ENCODE measurements at regions not wholly inside any gene's neighbourhood (a gene's known extent, or its start where the extent isn't known, plus 50 kb on each side); places are given as distances from the start of the nearest gene placed in this dataset.
"Not testable (repeated sequence)": the region's sequence is repeated elsewhere in the genome, so short reads cannot be mapped to it uniquely, and the experiment has no call there.

DNA sequence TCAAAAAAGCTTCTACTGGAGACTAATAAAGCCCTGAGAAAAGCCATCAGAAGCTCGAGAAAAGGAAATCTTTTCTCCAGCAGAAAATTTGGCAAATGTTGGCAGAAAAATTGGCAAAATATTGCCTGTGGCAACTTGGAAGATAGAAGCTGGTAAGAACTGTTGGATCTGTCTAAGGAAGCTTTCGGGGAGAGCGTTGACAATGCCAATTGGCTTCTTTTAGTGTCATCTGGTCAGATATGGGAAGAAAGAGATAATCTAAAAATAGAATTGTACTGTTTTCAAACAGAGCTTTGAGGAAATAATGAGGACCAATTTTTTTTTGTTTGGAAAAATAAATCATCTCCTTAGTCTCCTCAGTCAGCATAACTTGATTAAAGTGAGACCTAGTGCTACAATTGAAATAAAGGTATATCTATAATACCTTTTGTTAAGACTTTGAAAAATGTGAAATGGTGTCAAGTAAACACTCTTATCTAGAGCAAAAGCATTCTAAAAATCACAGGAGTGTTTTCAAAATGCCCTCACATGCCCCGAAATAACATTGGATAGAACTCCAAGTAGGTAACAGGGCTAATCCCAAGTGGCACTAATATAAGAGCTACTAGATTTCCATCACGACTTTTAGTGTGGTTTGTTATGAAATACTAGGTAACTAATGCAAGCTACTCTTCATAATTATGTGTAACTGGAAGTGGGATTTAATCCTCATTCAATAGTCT, 882.2 kb upstream of the B3GALT2 start:
- no peak for DNase-seq
- intact Hi-C loops (cut with DNase I) = loop anchor here (5.0 kb wide), 2 partner anchors 106 to 881 kb away; partner anchors contain the start of gene B3GALT2
- ATAC-seq (ENCODE audit: poor library complexity) = peak; percentile 75

DNA sequence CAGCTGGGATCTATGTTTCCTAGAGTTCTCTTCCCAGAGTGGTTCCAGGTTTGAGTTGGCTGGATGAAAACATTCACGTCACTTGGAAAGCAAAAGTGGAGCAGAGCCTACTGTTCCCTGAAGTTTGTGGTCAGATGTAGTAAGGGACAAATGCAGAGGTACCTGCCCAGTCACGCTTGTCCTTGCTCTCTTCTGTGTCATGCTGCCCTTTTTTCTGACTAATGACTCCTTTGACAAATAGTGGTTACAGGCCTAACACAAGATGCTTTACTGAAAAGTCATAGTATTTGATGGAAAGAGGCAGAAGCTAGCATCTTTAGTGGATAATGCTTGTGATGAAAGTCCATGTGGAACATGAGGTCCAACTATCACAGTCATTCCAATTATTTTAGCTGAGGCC, 881.4 kb upstream of the B3GALT2 start:
- ATAC-seq (ENCODE audit: poor library complexity) (peak; percentile 37), DNase-seq (no peak)
- intact Hi-C loops (cut with DNase I) = loop anchor here (5.0 kb wide), 2 partner anchors 105 to 880 kb away; partner anchors contain the start of gene B3GALT2

- intact Hi-C loops (cut with DNase I) = no loop called here
- peak; percentile 73 for ATAC-seq (ENCODE audit: poor library complexity)
- no peak for DNase-seq
These were observed 876.5 kb upstream of the B3GALT2 start for GRCh38 chr1:194062962-194063361.

DNA sequence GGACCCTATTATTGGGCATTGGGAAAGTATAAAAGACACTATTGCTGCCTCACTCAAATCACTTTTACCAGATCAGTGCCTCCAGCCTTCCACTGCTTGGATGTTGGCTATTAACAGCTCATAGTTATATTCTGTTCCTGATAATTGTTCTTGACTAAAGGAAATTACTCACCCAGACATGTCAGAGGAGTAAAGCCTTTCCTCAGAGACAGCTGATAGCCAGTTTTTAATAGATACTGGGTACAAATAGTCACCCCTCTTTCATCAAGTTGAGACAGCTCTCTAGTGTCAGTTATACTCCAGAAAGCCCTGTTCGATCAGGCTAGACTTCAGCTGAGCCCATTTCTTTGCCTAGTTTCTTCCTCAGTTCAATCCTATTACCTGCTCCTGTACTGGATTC, 876.1 kb upstream of the B3GALT2 start:
- intact Hi-C loops (cut with DNase I) = no loop called here
- DNase-seq (no peak), ATAC-seq (ENCODE audit: poor library complexity) (peak; percentile 61)

DNA sequence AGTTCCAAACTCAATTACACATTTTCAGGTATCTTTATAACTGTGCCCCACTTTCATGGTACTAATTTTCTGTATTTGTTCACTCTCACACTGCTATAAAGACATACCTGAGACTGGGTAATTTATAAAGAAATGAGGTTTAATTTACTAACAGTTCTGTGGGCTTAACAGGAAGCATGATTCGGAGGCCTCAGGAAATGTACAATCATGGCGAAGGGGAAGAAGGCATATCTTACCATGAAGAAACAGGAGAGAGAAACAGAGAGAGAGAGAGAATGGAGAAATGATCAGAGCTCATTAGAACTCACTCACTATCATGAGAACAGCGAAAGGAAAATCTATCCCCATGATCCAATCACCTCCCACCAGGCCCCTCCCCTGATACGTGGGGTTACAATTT, 874.1 kb upstream of the B3GALT2 start:
- ATAC-seq (ENCODE audit: poor library complexity) (no peak), DNase-seq (no peak)
- intact Hi-C loops (cut with DNase I) = no loop called here

GRCh38 chr1:194058268-194058667, 871.9 kb upstream of the B3GALT2 start:
- intact Hi-C loops (cut with DNase I); ATAC-seq (ENCODE audit: poor library complexity); DNase-seq: not testable (repeated sequence)

DNA sequence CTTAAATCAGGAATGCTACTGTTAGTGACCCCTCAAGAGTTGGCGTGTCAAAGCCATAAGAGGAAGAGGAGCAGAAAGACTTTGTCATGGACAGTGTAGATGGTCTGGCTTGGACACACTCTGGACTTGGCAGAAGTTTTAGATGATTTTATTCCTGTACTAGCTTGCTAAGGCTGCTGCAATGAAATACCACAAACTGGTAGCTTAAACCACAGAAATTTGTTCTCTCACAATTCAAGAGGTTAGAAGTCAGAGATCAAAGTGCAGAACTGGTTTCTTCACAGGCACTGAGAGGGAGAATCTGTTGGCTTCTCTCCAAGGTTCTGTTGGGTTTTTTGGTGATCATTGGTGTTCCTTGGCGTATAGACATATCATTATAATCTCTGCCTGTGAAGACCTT, 869.8 kb upstream of the B3GALT2 start:
- intact Hi-C loops (cut with DNase I) = no loop called here
- DNase-seq (no peak), ATAC-seq (ENCODE audit: poor library complexity) (peak; percentile 44)

GRCh38 chr1:194055536-194055935, 869.1 kb upstream of the B3GALT2 start:
- intact Hi-C loops (cut with DNase I) = no loop called here
- DNase-seq (no peak), ATAC-seq (ENCODE audit: poor library complexity) (peak; percentile 85)

- no peak for DNase-seq
- intact Hi-C loops (cut with DNase I) = no loop called here
- no peak for ATAC-seq (ENCODE audit: poor library complexity)
These were observed 866.3 kb upstream of the B3GALT2 start for GRCh38 chr1:194052514-194053338.

GRCh38 chr1:194047921-194048320, 861.5 kb upstream of the B3GALT2 start:
- intact Hi-C loops (cut with DNase I) = no loop called here
- DNase-seq = no peak
- no peak for ATAC-seq (ENCODE audit: poor library complexity)

DNA sequence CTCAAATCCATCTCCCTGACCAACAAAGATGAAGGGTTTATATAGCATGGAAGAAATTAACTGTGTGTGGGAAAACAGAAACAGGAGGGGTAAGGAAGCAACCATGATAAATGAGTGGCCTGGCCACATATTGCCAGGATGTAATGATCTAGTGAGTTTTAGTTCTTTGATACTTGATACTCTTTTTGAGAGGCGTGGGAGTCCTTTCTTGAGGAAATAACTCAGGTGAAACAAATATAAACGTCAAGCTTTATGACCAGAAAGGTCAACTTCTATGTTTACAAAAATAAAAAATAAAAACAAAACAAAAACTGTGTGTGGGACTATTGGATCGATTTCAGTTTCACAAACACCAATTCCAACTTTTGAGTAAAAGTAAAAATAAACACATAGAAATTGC, 860.8 kb upstream of the B3GALT2 start:
- ATAC-seq (ENCODE audit: poor library complexity) = no peak
- intact Hi-C loops (cut with DNase I) = no loop called here
- DNase-seq = no peak

- intact Hi-C loops (cut with DNase I) = no loop called here
- ATAC-seq (ENCODE audit: poor library complexity) (no peak), DNase-seq (no peak)
These were observed 859.0 kb upstream of the B3GALT2 start for GRCh38 chr1:194045416-194045815.

GRCh38 chr1:194044892-194045291, 858.5 kb upstream of the B3GALT2 start:
- ATAC-seq (ENCODE audit: poor library complexity) = no peak
- DNase-seq = no peak
- intact Hi-C loops (cut with DNase I) = no loop called here

GRCh38 chr1:194043984-194044755, 857.8 kb upstream of the B3GALT2 start:
- intact Hi-C loops (cut with DNase I) = no loop called here
- no peak for ATAC-seq (ENCODE audit: poor library complexity)
- DNase-seq = no peak

DNA sequence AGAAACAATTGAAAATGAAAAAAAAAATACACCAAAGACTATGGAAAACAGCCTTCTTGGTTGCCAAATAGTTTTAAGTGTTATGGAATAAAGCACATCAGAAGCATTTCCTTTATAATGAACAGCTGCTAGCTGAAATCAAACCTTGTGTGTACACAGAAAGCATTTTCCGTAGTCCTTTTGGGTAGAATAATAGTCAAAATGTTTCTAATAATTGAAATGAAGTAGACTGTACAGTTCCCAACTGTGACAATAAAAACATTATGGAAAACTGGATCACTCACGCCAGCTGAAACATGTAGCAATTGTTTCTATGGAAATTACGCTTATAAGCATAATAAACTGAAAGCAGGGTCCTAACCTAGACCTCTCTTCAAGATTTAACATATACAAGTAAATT, 856.3 kb upstream of the B3GALT2 start:
- intact Hi-C loops (cut with DNase I) = no loop called here
- ATAC-seq (ENCODE audit: poor library complexity) (no peak), DNase-seq (no peak)

GRCh38 chr1:194040496-194040895, 854.1 kb upstream of the B3GALT2 start:
- ATAC-seq (ENCODE audit: poor library complexity) (no peak), DNase-seq (no peak)
- intact Hi-C loops (cut with DNase I) = no loop called here

DNA sequence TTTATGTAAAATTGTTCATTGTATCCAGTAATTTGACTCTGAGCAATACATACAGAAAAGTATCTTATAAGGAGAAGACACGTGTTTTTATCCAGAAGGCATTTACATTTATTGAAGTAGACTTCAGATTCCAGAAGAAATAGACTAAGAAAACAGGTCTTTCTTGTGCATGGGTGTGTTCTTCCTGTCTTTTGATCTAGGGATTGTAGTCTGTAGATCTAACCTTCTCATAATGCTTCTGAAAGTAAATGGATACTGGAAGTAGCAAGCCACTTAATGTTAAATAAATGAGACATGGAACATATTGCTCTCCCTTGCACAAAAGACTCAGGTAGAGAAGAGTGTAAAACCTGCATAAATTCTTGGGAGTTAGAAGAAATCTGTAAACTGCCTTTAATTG, 853.2 kb upstream of the B3GALT2 start:
- ATAC-seq (ENCODE audit: poor library complexity) = no peak
- intact Hi-C loops (cut with DNase I) = no loop called here
- no peak for DNase-seq

GRCh38 chr1:194033646-194034045, 847.2 kb upstream of the B3GALT2 start:
- ATAC-seq (ENCODE audit: poor library complexity) (no peak), DNase-seq (no peak)
- intact Hi-C loops (cut with DNase I) = no loop called here

DNA sequence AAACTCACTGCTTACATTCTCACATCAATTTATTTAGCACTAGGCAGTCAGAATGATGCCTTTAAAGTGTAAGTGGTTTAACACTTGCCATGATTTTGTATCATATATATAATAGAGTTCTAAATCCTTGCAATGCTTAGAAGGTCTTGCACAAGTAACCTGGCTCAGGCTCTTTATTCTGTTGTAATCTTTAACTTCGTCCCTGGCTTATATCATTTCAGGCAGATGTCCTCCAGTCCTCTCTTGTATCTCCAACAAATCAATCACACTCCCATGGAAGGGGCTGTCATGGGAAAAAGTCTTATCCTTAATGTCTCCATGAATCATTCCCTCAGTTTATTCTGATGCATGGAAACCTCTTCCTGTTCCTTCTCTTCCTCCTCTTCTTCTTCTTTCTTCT, 841.6 kb upstream of the B3GALT2 start:
- ATAC-seq (ENCODE audit: poor library complexity) (no peak), DNase-seq (no peak)
- intact Hi-C loops (cut with DNase I) = no loop called here

Data from Right ventricle myocardium superior (tissue), 1 donor.